NCI-H526 (cell line): ENCODE measurements at regions not wholly inside any gene's neighbourhood (a gene's known extent, or its start where the extent isn't known, plus 50 kb on each side); places are given as distances from the start of the nearest gene placed in this dataset.

ENCODE experiments used
- DNase-seq, 2 experiments: peaks; one replicate each; lab custom pipeline; 2025; lab: John Stamatoyannopoulos, UW

DNA sequence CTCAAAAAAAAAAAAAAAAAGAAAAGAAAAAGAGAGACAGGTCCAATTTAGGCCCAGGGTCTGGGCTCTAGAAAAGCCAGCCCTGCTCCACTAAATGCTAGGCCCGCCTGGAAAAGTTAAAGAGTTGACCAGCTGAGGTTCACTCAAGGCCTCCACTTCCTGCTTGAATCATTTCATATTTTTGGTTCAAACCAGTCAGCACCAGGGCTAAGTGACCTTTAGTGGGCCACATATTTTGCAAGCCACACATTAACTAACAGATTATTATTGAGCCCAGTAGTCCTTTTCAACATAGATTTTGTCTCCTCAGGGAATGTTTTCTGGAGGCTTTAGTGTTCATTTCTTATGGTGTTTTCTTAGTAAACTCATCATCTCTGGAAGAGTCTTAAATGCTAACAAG, 156.6 kb downstream of the TLR4 start:
- DNase-seq, result no peak

DNA sequence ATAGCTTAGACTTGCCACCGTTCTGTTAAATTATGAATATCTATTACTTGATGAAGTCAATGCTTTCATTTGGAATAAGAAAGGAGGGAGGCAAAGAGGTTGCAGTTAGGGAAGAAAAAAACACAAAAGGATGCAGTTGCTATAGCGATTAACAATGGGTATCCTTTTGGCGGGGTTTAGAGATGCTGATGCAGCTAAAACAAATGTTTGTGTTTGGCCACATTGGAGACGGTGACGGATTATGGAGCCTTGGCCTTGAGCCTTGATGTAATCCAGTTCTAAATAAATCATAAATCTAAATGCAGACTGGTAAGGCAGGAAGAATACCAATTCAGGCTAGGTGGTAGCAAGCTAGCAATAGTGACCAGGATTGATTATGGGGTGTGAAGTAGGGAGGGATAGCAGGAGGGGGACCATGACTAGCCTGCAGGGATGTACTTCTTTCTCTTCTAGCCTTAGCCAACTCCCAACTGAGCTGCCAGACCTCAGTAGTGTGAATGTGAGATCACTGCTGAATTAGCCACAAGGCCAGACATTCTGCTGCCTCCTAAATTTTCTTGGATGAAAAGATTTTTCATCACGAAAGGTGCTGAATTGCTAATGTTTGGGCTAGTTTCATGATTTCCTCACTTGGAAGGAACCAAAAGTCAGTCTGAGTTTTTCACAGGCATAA, 160.3 kb downstream of the TLR4 start:
- no peak for DNase-seq

DNA sequence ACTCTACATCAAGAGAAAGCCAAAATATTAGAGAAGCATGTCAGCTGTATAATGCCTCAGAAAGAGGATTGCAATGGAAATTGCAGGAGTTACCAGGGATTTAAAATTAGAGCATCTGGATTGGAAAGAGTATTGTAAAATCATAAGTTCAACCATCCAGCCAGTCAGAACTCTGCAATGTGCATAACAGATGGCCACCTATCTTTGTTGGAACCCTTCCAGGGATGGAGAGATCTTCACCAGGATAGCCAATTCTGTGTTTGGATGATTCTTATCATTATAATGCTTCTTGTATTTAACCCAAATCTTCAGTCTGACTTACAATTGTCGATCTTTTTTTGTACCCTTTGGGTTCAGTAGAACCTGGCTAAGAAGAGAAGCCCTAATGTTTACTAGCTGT, 164.4 kb downstream of the TLR4 start:
- no peak for DNase-seq

DNA sequence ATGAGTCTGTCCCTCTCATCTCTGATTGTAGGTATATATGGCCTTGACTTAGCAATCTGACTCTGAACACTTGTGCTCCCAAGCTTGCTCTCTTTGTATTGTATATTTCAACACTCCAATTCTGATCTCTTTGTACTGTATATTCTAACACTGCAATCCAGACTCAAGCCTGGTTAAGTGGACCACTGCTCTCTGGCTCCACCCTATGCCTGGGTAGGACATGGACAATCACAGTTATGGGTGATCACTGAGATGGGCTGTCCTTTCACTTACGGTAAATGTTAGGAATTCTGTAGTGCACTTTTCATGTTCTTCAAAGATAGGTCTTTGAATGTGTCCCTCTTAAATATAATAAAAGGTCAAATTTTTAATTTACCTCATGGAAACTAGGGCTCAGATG, 165.1 kb downstream of the TLR4 start:
- no peak for DNase-seq

DNA sequence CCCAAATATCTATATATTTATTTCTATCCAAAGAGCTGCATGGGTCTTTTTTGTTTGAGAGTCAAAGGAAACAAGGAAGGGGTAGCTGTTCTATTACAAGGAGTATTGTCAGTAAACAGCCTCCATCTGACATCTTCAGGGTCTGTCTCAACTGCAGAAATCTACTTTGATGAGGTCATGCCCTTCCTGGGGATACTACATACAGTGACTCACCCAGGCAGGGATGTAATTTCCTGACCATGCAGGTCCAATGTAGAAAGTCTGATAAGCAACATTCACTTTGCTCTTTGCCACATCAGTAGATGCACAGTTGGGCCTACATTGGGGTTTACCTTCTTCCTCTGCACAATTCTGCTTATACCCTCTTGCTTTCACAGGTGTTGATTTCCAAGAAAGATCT, 165.5 kb downstream of the TLR4 start:
- no peak for DNase-seq

DNA sequence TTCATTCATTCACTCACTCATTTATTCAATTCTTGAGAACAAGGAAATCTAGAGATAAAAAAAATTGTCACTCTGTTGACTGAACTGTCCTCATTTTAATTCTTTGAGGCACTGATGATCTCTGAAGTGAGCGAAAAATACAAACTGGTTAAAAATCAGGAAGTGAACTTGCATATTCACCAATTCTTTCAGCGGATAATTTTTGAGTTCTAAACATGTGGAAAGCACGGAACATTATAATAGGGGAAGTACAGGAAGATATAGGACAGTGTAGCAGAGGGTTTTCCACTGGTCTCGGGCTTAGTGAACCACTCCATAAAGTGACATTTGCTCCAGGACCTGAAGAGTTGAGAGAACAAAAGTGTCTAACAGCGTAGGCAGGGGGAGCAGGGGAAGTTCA, 169.5 kb downstream of the TLR4 start:
- DNase-seq, result no peak

DNA sequence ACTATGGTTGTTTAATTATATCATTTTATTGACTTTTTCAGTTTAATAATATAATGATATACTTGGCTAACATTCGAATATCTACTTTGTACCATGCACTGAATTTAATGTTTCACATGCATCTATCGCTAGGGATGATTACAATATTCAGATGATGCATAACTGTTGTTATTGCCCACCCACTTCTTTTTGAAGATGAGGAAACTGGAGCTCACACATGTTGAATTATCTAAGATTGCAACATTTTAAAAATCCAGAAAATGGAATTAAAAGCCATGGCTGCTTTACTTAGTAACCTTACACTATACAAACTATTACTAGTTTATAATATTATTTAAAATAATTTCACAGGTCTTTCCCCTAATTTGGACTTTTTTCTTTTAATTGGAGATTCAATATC, 171.7 kb downstream of the TLR4 start:
- DNase-seq, result no peak

DNA sequence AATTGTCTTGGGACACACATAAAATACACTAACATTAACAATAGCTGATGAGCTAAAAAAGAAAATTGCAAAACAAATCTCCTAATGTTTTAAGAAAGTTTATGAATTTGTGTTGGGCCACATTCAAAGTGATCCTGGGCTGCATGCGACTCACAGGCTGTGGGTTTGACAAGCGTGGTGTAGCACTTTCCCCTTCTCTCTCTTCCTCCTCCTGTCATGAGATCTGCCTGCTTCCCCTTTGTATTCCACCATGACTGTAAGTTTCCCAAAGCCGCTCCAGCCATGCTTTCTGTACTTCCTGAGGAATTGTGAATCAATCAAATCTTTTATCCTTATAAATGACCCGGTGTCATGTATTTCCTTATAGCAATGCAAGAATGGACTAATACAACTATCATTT, 178.0 kb downstream of the TLR4 start:
- DNase-seq, result no peak

DNA sequence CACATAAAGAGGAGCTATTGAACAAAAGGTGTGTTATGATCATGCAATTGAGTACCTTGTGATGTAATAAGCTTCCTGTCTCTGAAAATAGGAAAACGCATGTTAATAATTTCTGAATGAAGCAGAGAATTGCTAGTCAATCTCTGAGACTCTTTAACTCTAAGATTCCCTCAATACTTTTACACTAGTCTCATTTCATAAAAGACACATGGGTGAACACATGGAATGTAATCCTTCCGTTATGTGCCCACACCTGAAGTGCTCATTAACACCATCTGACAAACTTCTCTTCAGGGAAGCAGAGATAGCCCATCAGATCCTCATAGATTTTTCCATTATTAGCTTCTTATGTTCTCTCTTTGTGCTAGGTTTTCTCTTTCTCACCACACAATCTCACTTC, 182.4 kb downstream of the TLR4 start:
- DNase-seq, result no peak

DNA sequence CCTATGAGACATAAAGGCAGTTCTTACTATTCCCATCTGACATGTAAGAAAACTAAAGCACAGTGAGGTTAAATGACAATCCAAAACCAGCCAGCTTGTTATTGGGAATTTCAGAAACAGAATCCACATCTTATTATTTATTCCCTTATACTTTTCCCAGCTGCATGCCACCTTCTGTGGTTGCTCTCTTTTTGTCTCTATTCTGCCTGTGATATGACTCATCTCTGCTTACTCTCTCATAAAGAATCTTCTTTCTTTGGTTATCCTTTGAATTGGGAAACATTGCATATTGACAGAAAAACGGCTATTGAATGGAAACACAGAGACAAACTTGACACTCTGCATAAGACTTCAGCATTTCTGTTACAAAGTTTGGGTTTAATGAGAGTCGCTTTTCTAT, 183.2 kb downstream of the TLR4 start:
- DNase-seq, result no peak

DNA sequence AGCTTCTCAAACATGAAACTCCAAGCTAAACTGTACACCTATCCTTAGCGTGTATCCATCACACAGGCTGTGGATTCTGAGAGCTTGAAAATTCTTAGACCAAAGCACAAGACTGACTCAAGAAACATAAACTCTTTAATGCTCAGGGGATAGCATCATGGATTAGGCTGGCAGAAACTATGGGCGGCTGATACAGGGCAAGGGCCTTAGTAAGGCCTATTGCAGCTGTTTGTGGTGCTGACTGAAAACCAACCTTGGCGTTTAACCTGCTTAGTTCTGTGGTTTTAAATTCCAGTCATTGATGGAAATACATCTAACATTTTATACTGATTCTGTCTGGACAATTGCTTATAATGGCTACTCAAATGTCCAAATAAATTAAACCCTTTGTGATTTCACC, 183.7 kb downstream of the TLR4 start:
- DNase-seq, result no peak

DNA sequence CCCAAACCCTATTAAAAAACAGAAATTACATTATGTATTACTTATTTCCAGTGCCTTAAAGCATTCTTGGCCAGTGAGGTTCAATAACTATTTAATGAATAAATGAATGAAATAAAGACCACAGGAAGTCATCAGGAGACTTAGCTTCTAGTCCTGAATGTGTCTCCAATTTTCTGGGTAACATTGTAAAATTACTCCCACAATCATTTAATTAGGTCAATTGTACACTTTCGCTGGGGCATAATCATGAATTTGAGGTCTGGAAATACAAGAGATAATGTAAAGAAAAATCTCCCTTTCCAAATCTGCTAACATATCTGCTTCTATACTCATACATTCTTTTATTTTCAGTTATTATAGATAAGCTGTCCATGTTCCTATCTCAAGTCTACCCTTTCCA, 199.2 kb downstream of the TLR4 start:
- DNase-seq, result no peak

DNA sequence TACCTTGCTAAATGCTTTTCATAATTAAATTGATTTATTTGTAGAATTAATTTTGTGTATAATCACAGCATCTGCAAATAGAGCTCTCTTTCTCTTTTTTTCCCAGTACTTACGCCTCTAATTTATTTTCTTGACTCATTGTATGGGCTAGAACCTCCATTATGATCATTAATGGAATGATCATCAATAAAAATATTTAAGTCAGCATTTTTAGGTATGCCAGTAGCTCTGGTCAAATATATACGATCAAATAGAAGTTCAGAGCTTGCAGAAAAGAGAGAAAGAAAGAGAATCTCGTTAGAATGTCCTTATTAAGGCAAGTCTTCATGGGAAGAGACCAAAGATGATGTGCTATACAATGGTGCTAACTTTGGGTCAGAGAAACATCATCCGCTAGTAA, 202.6 kb downstream of the TLR4 start:
- DNase-seq, result no peak

DNA sequence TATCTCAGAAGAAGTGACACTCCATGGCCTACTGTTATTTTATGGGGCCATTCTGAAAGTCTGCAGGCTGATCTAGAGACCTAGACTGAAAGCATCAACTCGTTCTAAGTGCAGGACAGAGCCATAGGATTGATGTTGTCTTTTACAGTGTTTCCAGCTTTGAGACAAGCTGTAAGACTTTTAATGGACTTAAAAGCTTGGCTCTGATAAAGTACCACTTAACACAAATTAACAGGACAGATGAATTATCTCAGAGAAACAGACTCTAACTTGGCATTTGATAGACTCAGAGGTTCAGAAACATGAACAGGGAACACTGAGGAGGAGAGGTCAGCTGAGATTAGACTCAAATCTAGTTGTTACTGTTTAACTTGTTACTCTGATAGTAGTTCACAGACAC, 203.2 kb downstream of the TLR4 start:
- DNase-seq, result no peak

DNA sequence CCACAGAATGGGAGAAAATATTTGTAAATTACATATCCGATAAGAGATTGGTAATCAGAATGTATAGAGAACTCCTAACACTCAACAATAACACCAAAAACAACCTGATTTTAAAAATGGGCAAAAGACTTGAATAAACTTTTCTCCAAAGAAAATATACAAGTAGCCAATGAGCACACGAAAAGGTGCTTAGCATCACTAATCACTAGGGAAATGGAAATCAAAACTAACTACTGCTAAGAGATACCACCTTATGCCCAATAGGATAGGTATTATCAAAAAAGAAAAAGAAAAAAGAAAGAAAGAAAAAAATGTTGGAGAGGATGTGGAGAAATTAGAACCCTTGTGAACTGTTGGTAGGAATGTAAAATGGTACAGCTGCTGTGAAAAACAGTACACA, 212.1 kb downstream of the TLR4 start:
- DNase-seq, result no peak

DNA sequence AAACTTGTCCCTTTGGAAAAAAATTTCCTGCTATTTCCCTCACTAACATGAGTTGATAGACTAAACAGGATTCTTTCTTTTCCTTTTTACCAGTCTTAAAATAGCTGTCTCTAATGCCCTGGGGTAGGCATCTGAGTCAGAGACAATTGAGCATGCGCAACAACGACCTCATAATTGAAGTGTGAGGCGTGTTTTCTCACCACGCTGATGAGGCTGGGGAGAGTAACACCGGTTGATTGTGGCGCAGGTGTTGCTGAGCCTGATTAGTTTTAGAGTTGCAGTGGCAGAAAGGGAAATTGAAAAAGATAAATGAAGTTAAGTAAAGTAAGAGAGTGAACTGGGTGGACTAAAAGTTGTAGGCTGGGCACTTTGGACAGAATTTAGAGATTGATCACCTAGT, 213.7 kb downstream of the TLR4 start:
- DNase-seq, result no peak

DNA sequence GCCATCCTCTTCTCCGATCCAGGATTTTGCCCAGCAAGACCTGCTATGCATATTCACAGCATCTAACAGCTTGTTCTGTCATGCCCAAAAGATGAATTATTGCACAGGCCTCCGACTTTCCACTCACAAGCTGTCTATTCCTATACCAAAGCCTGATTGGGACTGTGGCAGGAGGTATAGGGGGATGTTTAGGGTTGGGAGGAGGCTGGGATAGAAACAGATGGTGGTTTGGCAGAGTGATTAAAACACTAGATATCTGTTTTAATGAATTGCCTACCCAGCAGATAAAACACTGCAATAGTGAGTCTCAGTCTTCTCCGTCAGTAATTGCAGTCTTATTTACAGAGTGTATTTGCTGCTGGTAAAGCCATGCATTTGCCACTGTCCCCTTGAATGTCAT, 215.3 kb downstream of the TLR4 start:
- no peak for DNase-seq

DNA sequence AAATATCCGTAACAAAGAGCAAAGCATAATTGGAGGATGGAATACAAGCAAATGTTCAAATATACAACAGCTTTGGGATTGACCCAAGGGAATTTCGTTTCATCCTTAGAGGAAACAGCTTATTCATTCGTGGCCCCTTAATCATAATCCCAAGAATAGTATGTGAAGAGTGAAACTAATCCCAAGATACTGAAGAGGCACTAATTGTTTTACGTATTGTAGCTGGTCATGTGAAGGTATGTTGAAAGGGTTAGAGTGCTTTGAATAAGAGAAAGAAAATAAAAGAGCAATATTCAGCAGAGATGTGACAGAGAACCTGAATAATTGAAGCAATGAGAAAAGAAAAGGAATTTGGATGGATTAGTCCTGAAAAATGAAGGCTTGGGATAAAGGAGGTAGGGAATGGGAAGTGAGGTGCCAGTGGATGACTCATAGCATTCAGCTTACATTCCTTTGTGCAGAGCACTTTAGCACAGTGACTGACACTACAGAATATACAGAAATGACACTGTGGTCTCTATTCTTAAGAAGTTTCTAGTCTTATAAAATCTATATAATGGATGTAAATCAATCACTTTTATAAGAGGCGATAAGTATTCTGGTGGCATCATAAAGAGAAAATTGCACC, 221.9 kb downstream of the TLR4 start:
- no peak for DNase-seq

DNA sequence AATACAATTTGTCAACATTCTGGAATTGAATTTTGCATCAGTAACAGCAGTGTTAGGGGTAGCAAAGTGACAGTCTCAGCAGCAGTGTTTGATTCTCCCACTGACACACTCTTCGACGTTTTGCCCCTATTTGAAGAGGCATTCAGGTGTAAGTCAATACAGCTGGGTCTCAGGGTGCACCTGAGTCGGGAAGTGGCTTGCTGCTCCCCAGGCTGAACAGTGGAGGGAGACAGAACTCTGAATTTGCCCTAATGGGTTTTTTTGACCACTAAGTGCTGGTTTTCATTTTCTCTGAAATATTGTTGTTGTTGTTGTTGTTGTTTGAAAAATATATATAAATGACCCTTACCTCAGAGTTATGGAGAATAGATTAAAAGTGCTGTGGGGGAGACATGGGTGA, 223.2 kb downstream of the TLR4 start:
- no peak for DNase-seq

DNA sequence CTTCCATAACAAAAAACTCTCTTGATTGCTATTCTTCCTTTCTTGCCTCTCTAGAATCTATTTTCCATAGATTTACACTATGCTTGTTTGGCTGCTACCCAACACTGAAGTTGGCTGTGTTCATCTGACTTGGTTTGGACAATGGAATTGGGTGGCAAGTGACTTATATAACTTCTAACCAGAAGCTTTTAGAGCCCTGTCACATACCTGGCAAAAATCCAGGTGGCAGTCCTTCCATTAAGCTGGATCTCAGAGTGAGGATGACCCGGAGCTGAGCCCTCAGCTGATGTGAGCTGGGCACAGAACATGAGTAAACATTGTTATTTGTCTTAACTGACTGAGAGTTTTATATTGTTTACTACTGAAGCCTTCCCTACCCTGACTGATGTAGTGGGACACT, 225.7 kb downstream of the TLR4 start:
- DNase-seq, result no peak

DNA sequence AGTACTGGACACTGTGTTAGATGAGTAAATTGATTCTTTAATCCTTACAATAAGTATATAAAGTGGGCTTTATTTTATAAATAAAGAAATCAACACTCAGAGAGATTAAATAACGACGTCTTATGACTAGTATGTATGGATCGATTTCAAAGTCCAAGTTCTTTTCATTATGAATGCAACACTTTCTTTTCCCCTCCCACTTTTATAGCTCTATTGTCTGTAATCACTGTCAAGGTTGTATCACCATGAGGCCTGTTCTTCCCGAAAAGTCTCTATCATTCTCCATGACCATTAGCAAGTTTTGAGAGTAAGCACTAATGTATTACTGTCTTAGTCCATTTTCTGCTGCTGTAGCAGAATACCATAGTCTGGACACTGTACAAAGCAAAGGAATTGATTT, 228.4 kb downstream of the TLR4 start:
- DNase-seq, result no peak

DNA sequence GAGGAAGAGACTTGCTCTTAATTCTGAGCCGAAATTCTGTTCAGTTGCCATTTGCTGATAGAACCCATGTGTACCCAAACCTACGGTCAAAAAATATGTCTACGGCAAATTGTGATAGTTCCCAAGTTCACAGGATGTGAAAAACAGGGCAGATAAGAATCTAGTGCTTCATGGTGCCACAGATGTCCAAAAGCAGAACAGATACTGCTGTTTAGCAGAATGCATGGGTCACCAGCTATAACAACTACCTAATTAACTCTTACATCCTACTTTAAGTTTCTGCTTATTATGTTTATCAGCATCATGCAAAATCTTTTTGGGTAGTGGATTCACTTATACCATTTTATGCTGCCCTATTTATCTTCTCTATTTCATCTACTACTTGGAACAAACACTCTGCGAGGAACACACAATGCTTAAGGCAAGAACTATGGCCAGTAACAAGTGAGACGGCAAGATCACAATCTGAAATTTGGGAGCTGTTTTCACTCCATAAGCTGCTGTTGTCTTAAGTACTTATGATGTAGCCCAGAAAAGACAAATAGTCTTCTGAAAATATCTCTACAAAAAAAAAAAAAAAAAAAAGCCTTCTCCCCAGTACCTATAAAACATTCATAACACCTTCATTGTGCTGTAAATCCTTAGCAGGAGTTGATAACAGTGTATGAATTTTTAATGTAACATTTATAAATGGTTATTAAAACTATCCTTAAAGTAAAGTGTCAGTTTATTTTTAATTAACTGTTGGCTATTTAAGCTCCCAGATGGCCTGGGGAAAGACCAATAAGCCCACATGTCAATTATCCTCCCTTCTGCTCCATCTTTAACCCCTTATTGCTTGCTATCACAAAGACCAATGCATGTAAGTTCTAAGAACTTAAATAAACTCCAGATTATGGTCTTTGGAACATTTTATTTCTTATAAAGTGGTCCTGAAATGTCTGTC, 232.3 kb downstream of the TLR4 start:
- DNase-seq, result no peak

DNA sequence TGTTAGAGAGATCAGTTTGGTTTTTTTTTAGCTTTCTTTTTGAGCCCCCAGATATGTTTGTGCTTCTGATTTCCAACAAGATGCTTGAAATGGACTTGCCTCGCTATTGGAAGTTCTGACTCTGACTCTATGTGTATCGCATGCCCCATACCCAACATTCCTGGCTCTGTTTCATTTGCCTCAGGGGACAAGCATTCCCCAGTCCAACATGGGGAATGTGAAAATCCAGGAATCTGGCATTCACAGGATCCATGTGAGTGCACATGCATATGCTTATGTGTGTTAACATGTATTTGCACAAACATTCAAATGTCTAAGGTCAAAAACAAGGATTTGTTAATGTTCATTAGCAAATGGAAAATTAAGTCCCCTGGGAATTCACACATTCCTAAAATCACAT, 233.9 kb downstream of the TLR4 start:
- no peak for DNase-seq
